SH-SY5Y (cell line): ENCODE measurements at regions not wholly inside any gene's neighbourhood (a gene's known extent, or its start where the extent isn't known, plus 50 kb on each side); places are given as distances from the start of the nearest gene placed in this dataset.

Experiments used
- GATA2 ChIP-seq: IDR thresholded peaks from 2 replicates; pipeline ENCODE4 v1.6.1; 2011; ENCODE audit warnings: mild to moderate bottlenecking, low read depth, low read length
- GATA3 ChIP-seq: IDR thresholded peaks from 2 replicates; pipeline ENCODE4 v1.6.1; 2011; ENCODE audit warnings: low read depth, mild to moderate bottlenecking, low read length, moderate library complexity

DNA sequence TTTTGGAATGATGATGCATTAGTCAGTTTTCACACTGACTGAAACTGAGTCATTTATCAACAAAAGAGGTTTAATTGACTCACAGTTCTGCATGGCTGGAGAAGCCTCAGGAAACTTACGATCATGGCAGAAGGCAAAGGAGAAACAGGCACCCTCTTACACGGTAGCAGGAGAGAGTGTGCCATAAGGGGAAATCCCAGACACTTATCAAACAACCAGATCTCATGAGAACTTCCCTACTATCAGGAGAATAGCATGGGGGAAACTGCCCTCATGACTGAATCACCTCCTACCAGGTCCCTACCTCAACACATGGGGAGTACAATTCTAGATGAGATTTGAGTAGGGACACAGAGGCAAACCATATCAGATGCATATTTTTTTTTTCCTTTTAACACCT is 504.5 kb upstream of the VRK2 start:
- TF ChIP-seq GATA2: no peak

- TF ChIP-seq GATA3 (no peak), GATA2 (no peak)
These were observed 503.4 kb upstream of the VRK2 start for GRCh38 chr2:57543211-57543610.

- TF ChIP-seq GATA2 (no peak), GATA3 (no peak)
These were observed 502.0 kb upstream of the VRK2 start for GRCh38 chr2:57544624-57545023.

- no peak for TF ChIP-seq GATA3
These were observed 500.1 kb upstream of the VRK2 start for GRCh38 chr2:57546478-57546877.

DNA sequence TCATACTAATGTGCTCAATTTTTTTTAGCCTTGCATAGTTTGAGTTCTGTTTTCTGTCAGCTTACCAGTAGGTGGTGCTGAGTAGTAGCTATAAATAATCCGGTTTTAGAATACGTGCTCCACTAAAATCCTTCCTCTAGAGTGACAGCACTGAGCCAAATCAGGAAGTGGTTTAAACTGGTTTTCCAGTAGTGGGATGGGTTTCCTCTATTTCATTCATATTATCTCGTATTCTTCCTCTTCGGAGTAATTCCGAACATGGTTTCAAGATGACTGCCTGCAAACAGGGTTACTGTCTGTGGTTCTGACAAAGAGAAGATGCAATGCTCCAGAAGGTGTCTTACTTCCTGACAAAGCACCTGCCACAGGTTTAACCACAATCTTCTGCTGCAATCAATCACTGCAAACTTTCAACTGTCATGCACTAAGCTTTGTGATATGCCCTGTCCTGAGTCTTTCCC is 496.9 kb upstream of the VRK2 start:
- no peak for TF ChIP-seq GATA3
- TF ChIP-seq GATA2: no peak

DNA sequence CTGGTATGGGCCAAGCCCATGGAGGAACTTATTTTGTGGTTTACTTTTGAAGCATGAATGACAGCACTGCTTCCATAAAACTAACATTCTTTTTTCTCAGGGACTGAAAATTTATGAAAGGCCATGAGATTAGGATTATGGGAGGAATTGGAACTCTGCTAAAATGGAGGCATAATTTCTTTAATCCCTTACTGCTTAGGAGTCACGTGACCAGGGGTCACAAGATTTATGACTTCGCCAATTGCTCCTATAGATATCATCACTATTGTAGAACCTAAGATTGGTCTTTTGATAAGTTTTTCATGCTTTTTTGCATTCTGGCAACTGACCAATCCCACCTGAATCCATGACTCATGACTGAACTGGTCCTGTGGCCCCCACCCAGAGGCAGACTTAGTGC is 495.7 kb upstream of the VRK2 start:
- TF ChIP-seq GATA3: no peak
- no peak for TF ChIP-seq GATA2

DNA sequence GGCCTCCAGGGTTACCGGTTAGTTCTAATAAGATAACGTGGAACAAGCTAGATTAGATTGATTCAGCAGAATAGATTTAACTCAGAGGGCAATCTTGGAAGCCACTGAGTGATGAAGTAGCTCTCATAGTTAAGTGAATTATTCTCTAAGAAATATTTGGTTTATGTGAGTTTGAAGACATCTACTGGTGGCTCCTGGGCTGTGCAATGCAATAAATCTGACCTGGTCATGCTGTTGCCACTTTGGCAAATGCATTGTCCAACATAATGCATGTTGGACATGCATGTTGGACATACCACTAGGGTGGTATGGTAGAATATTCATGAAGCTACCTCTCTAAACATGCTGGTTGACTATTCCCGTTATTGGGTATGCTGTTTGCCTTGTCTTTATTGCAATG is 493.7 kb upstream of the VRK2 start:
- TF ChIP-seq GATA3 (no peak), GATA2 (no peak)

GRCh38 chr2:57554348-57554747 is 492.3 kb upstream of the VRK2 start:
- no peak for TF ChIP-seq GATA2
- TF ChIP-seq GATA3: no peak

- TF ChIP-seq GATA3: no peak
- no peak for TF ChIP-seq GATA2
These were observed 488.3 kb upstream of the VRK2 start for GRCh38 chr2:57558312-57558711.

GRCh38 chr2:57562495-57562894 is 484.1 kb upstream of the VRK2 start:
- TF ChIP-seq GATA2: no peak
- no peak for TF ChIP-seq GATA3

DNA sequence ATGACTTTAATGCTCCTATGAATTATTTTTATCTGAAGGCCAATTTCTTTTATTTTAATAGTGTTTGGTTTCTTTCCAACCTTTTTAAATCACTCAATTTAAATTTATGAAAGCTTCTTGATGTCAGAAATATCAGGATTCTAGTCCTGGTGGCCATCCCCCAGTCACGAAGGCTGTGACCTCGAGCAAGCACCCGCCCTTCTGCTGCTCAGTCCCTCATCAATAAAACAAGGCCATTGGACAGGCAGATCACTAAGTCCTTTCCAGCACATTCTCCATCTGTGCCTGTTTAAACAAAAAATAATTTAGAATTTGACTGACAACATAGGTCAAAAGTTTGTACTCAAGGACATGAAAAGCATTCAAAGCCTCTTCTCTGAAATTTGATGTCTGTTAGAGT is 483.6 kb upstream of the VRK2 start:
- TF ChIP-seq GATA3: no peak
- no peak for TF ChIP-seq GATA2

GRCh38 chr2:57567245-57567644 is 479.4 kb upstream of the VRK2 start:
- TF ChIP-seq GATA3 (no peak), GATA2 (no peak)

DNA sequence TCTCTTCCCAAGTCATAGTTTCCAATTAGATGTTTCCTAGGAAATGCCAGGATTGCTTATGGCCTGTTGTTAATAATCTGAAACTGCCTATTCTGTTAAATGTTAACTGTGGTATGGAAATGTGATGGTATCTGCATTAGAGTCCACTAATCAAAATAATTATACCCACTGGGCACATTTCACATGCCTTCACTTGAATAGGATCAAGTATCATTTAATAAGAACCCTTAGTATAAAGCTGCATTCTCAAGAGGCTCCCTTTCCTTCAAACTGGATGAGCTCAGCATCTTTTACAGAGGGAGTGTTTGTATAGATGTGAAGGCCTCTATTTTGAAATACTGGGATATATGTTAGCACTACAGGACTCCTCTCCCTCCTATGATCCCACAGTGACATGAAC is 477.2 kb upstream of the VRK2 start:
- TF ChIP-seq GATA2 (no peak), GATA3 (no peak)

DNA sequence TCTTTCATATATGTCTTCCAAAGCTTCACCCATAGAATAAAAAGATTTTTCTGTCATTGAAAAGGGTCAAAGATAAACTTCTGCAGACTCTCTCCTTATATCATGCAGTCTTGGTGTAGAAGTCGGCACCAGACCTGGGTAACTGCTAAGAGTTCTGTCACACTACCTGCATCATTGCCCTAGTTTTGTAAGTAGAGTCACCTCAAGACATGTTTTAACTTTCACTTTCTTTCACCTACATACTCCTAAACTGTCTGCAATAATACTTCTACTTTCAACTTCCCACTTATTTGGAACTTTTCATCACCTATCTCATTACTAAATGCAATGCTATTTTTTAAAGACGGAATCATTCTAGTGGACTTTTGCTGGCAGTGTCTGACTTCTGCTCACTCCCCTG is 475.6 kb upstream of the VRK2 start:
- TF ChIP-seq GATA2: no peak
- TF ChIP-seq GATA3: no peak

- no peak for TF ChIP-seq GATA2
- TF ChIP-seq GATA3: no peak
These were observed 470.8 kb upstream of the VRK2 start for GRCh38 chr2:57575700-57576268.

- no peak for TF ChIP-seq GATA3
- TF ChIP-seq GATA2: no peak
These were observed 469.6 kb upstream of the VRK2 start for GRCh38 chr2:57576983-57577382.
